ENCODE measurements at regions not wholly inside any gene's neighbourhood (a gene's known extent, or its start where the extent isn't known, plus 50 kb on each side); places are given as distances from the start of the nearest gene placed in this dataset.
"Not testable (repeated sequence)": the region's sequence is repeated elsewhere in the genome, so short reads cannot be mapped to it uniquely, and the experiment has no call there.

- no peak overlapping the region for H3K27ac ChIP-seq (ENCODE audit: insufficient read depth, low read depth, low read length, poor library complexity, severe bottlenecking)
- no peaks in the 10 kb centered on the region for H3K9me3 ChIP-seq (ENCODE audit: control insufficient read depth, low read length)
- H3K27me3 ChIP-seq (ENCODE audit: control insufficient read depth, insufficient read depth, low read length, poor library complexity, severe bottlenecking): no peaks in the 10 kb centered on the region
Observed at GRCh38 chr14:37862263-37862662, 266.8 kb downstream of the TTC6 start.

GRCh38 chr14:37864128-37864527, 268.7 kb downstream of the TTC6 start:
- no peaks in the 10 kb centered on the region for H3K27me3 ChIP-seq (ENCODE audit: control insufficient read depth, insufficient read depth, low read length, poor library complexity, severe bottlenecking)
- no peaks in the 10 kb centered on the region for H3K36me3 ChIP-seq (ENCODE audit: control insufficient read depth, insufficient read depth, low read length)
- WGBS, 2 experiments: 90 to 91% methylated on average over 6 of the region's 6 CpGs
- H3K4me1 ChIP-seq (ENCODE audit: control insufficient read depth, insufficient read depth, low read length): no peaks in the 10 kb centered on the region
- H3K9me3 ChIP-seq (ENCODE audit: control insufficient read depth, low read length): no peaks in the 10 kb centered on the region
- no peak overlapping the region for H3K4me3 ChIP-seq (ENCODE audit: insufficient read depth, low read depth, low read length)
- H3K27ac ChIP-seq (ENCODE audit: insufficient read depth, low read depth, low read length, poor library complexity, severe bottlenecking): no peak overlapping the region

More at GRCh38 chr14:37862263-37862662, 266.8 kb downstream of the TTC6 start:
- no peak overlapping the region for H3K4me3 ChIP-seq (ENCODE audit: insufficient read depth, low read depth, low read length)
- H3K36me3 ChIP-seq (ENCODE audit: control insufficient read depth, insufficient read depth, low read length): no peaks in the 10 kb centered on the region
- H3K4me1 ChIP-seq (ENCODE audit: control insufficient read depth, insufficient read depth, low read length): no peaks in the 10 kb centered on the region
- WGBS, 2 experiments: 89 to 98% methylated on average over 3 of the region's 3 CpGs

GRCh38 chr14:37864861-37865718, 269.7 kb downstream of the TTC6 start:
- 85 to 86% methylated on average over 11 of the region's 11 CpGs for WGBS, 2 experiments
- Histone ChIP-seq H3K9me3 (ENCODE audit: control insufficient read depth, low read length) (no peaks in the 10 kb centered on the region), H3K27ac (ENCODE audit: insufficient read depth, low read depth, low read length, poor library complexity, severe bottlenecking) (no peak overlapping the region), H3K36me3 (ENCODE audit: control insufficient read depth, insufficient read depth, low read length) (no peaks in the 10 kb centered on the region), H3K4me3 (ENCODE audit: insufficient read depth, low read depth, low read length) (no peak overlapping the region), H3K4me1 (ENCODE audit: control insufficient read depth, insufficient read depth, low read length) (no peaks in the 10 kb centered on the region), H3K27me3 (ENCODE audit: control insufficient read depth, insufficient read depth, low read length, poor library complexity, severe bottlenecking) (no peaks in the 10 kb centered on the region)

- Histone ChIP-seq H3K4me3 (ENCODE audit: insufficient read depth, low read depth, low read length) (no peak overlapping the region), H3K4me1 (ENCODE audit: control insufficient read depth, insufficient read depth, low read length) (no peaks in the 10 kb centered on the region), H3K27me3 (ENCODE audit: control insufficient read depth, insufficient read depth, low read length, poor library complexity, severe bottlenecking) (no peaks in the 10 kb centered on the region), H3K36me3 (ENCODE audit: control insufficient read depth, insufficient read depth, low read length) (no peaks in the 10 kb centered on the region), H3K9me3 (ENCODE audit: control insufficient read depth, low read length) (no peaks in the 10 kb centered on the region), H3K27ac (ENCODE audit: insufficient read depth, low read depth, low read length, poor library complexity, severe bottlenecking) (no peak overlapping the region)
- WGBS, 2 experiments: 87 to 90% methylated on average over 4 of the region's 4 CpGs
Observed at GRCh38 chr14:37865719-37866549, 270.5 kb downstream of the TTC6 start.

- 61 to 65% methylated on average over 2 of the region's 2 CpGs for WGBS, 2 experiments
- Histone ChIP-seq H3K27me3 (ENCODE audit: control insufficient read depth, insufficient read depth, low read length, poor library complexity, severe bottlenecking) (no peaks in the 10 kb centered on the region), H3K9me3 (ENCODE audit: control insufficient read depth, low read length) (no peaks in the 10 kb centered on the region)
Observed at GRCh38 chr14:37869633-37870032, 274.2 kb downstream of the TTC6 start.

GRCh38 chr14:37870170-37870569, 274.7 kb downstream of the TTC6 start:
- Histone ChIP-seq H3K9me3 (ENCODE audit: control insufficient read depth, low read length) (no peaks in the 10 kb centered on the region), H3K4me1 (ENCODE audit: control insufficient read depth, insufficient read depth, low read length) (no peaks in the 10 kb centered on the region), H3K4me3 (ENCODE audit: insufficient read depth, low read depth, low read length) (no peak overlapping the region), H3K27ac (ENCODE audit: insufficient read depth, low read depth, low read length, poor library complexity, severe bottlenecking) (no peak overlapping the region), H3K36me3 (ENCODE audit: control insufficient read depth, insufficient read depth, low read length) (no peaks in the 10 kb centered on the region), H3K27me3 (ENCODE audit: control insufficient read depth, insufficient read depth, low read length, poor library complexity, severe bottlenecking) (no peaks in the 10 kb centered on the region)
- WGBS, 2 experiments: 62 to 79% methylated on average over 3 to 5 of the region's 5 CpGs

More at GRCh38 chr14:37869633-37870032, 274.2 kb downstream of the TTC6 start:
- H3K4me3 ChIP-seq (ENCODE audit: insufficient read depth, low read depth, low read length): no peak overlapping the region
- H3K27ac ChIP-seq (ENCODE audit: insufficient read depth, low read depth, low read length, poor library complexity, severe bottlenecking): no peak overlapping the region
- H3K4me1 ChIP-seq (ENCODE audit: control insufficient read depth, insufficient read depth, low read length): no peaks in the 10 kb centered on the region
- H3K36me3 ChIP-seq (ENCODE audit: control insufficient read depth, insufficient read depth, low read length): no peaks in the 10 kb centered on the region

GRCh38 chr14:37870632-37871346, 275.4 kb downstream of the TTC6 start:
- Histone ChIP-seq H3K4me1 (ENCODE audit: control insufficient read depth, insufficient read depth, low read length) (no peaks in the 10 kb centered on the region), H3K9me3 (ENCODE audit: control insufficient read depth, low read length) (no peaks in the 10 kb centered on the region), H3K27ac (ENCODE audit: insufficient read depth, low read depth, low read length, poor library complexity, severe bottlenecking) (no peak overlapping the region), H3K4me3 (ENCODE audit: insufficient read depth, low read depth, low read length) (no peak overlapping the region), H3K36me3 (ENCODE audit: control insufficient read depth, insufficient read depth, low read length) (no peaks in the 10 kb centered on the region), H3K27me3 (ENCODE audit: control insufficient read depth, insufficient read depth, low read length, poor library complexity, severe bottlenecking) (no peaks in the 10 kb centered on the region)
- WGBS, 2 experiments: 86 to 87% methylated on average over 11 of the region's 11 CpGs

GRCh38 chr14:37874065-37874428, 278.6 kb downstream of the TTC6 start:
- not testable (repeated sequence) for H3K4me1 ChIP-seq (ENCODE audit: control insufficient read depth, insufficient read depth, low read length); H3K27me3 ChIP-seq (ENCODE audit: control insufficient read depth, insufficient read depth, low read length, poor library complexity, severe bottlenecking); H3K36me3 ChIP-seq (ENCODE audit: control insufficient read depth, insufficient read depth, low read length); H3K9me3 ChIP-seq (ENCODE audit: control insufficient read depth, low read length); H3K4me3 ChIP-seq (ENCODE audit: insufficient read depth, low read depth, low read length); H3K27ac ChIP-seq (ENCODE audit: insufficient read depth, low read depth, low read length, poor library complexity, severe bottlenecking)
- WGBS, 2 experiments: 95 to 96% methylated on average over 8 to 10 of the region's 10 CpGs

- Histone ChIP-seq H3K9me3 (ENCODE audit: control insufficient read depth, low read length) (no peaks in the 10 kb centered on the region), H3K4me1 (ENCODE audit: control insufficient read depth, insufficient read depth, low read length) (no peaks in the 10 kb centered on the region), H3K4me3 (ENCODE audit: insufficient read depth, low read depth, low read length) (no peak overlapping the region), H3K27ac (ENCODE audit: insufficient read depth, low read depth, low read length, poor library complexity, severe bottlenecking) (no peak overlapping the region), H3K27me3 (ENCODE audit: control insufficient read depth, insufficient read depth, low read length, poor library complexity, severe bottlenecking) (no peaks in the 10 kb centered on the region), H3K36me3 (ENCODE audit: control insufficient read depth, insufficient read depth, low read length) (no peaks in the 10 kb centered on the region)
- 45 to 46% methylated on average over 15 of the region's 15 CpGs for WGBS, 2 experiments
Observed at GRCh38 chr14:37874429-37875109, 279.1 kb downstream of the TTC6 start.
